ENCODE measurements at regions not wholly inside any gene's neighbourhood (a gene's known extent, or its start where the extent isn't known, plus 50 kb on each side); places are given as distances from the start of the nearest gene placed in this dataset.

- ChIA-PET CTCF (no interaction called here), POLR2A (ENCODE audit: unreplicated experiment) (no interaction called here)
- DNase-seq: no peak
- no peaks in the 10 kb centered on the region for H3K79me2 ChIP-seq (ENCODE audit: low read length)
- no peak overlapping the region for H2AFZ ChIP-seq (ENCODE audit: low read length)
- BruUV-seq (replicated peaks): no TSS peak
- H3K27ac ChIP-seq (ENCODE audit: low read length): no peak overlapping the region
- intact Hi-C loops (cut with micrococcal nuclease): no loop called here
- no peak overlapping the region for H3K9ac ChIP-seq (ENCODE audit: low read length)
- no peaks in the 10 kb centered on the region for H3K27me3 ChIP-seq (ENCODE audit: low read length)
- no peaks in the 10 kb centered on the region for H3F3A ChIP-seq (ENCODE audit: low read length, unreplicated experiment)
- ATAC-seq: no peak
- TF ChIP-seq CTCF (conservative IDR thresholded peaks at IDR 0.05; ENCODE audit: low read depth, low read length) (no peak), EZH2phosphoT487 (IDR thresholded peaks at IDR 0.05; ENCODE audit: borderline replicate concordance, low read length) (no peak), EZH2 (IDR thresholded peaks at IDR 0.05; ENCODE audit: low read length, unreplicated experiment) (no peak)
- no peak overlapping the region for H3K4me3 ChIP-seq (ENCODE audit: low read length)
- H3K36me3 ChIP-seq (ENCODE audit: low read depth, low read length): no peaks in the 10 kb centered on the region
- no peaks in the 10 kb centered on the region for H3K9me3 ChIP-seq (ENCODE audit: low read length)
- no peak overlapping the region for H3K4me2 ChIP-seq (ENCODE audit: low read length)
- no peaks in the 10 kb centered on the region for H3K4me1 ChIP-seq (ENCODE audit: insufficient read depth, low read length)
- H3K9me2 ChIP-seq (replicated peaks; ENCODE audit: low read length): 0 out of 2 replicates have a peak, but pooled peaks cover 3% of the 10 kb centered on the region
- no peaks in the 10 kb centered on the region for H4K20me1 ChIP-seq (ENCODE audit: low read length)
These were observed 1137.5 kb downstream of the NSUN3 start for GRCh38 chr3:95200384-95200783.

GRCh38 chr3:95210878-95211277 is 1148.0 kb downstream of the NSUN3 start:
- no peak overlapping the region for H3K4me3 ChIP-seq (ENCODE audit: low read length)
- ChIA-PET CTCF (no interaction called here), POLR2A (ENCODE audit: unreplicated experiment) (no interaction called here)
- no peaks in the 10 kb centered on the region for H3K27me3 ChIP-seq (ENCODE audit: low read length)
- no peaks in the 10 kb centered on the region for H3K36me3 ChIP-seq (ENCODE audit: low read depth, low read length)
- H3K9ac ChIP-seq (ENCODE audit: low read length): no peak overlapping the region
- H2AFZ ChIP-seq (ENCODE audit: low read length): no peak overlapping the region
- no peak for TF ChIP-seq CTCF (conservative IDR thresholded peaks at IDR 0.05; ENCODE audit: low read depth, low read length)
- no peak for TF ChIP-seq EZH2 (IDR thresholded peaks at IDR 0.05; ENCODE audit: low read length, unreplicated experiment)
- TF ChIP-seq EZH2phosphoT487 (IDR thresholded peaks at IDR 0.05; ENCODE audit: borderline replicate concordance, low read length): no peak
- ATAC-seq: no peak
- H3K9me2 ChIP-seq (replicated peaks; ENCODE audit: low read length): no peaks in the 10 kb centered on the region
- no peaks in the 10 kb centered on the region for H3K79me2 ChIP-seq (ENCODE audit: low read length)
- intact Hi-C loops (cut with micrococcal nuclease): no loop called here
- no peak overlapping the region for H3K27ac ChIP-seq (ENCODE audit: low read length)
- no TSS peak for BruUV-seq (replicated peaks)
- no peaks in the 10 kb centered on the region for H3K4me1 ChIP-seq (ENCODE audit: insufficient read depth, low read length)
- H3K9me3 ChIP-seq (ENCODE audit: low read length): no peaks in the 10 kb centered on the region
- H3F3A ChIP-seq (ENCODE audit: low read length, unreplicated experiment): no peaks in the 10 kb centered on the region
- no peak overlapping the region for H3K4me2 ChIP-seq (ENCODE audit: low read length)
- no peaks in the 10 kb centered on the region for H4K20me1 ChIP-seq (ENCODE audit: low read length)
- DNase-seq: no peak

- TF ChIP-seq CTCF (conservative IDR thresholded peaks at IDR 0.05; ENCODE audit: low read depth, low read length): no peak
- no peak for TF ChIP-seq EZH2phosphoT487 (IDR thresholded peaks at IDR 0.05; ENCODE audit: borderline replicate concordance, low read length)
- Histone ChIP-seq H3K9ac (ENCODE audit: low read length) (no peak overlapping the region), H3K4me3 (ENCODE audit: low read length) (no peak overlapping the region), H3K4me2 (ENCODE audit: low read length) (no peak overlapping the region), H2AFZ (ENCODE audit: low read length) (no peak overlapping the region), H3K79me2 (ENCODE audit: low read length) (no peaks in the 10 kb centered on the region), H3K9me2 (replicated peaks; ENCODE audit: low read length) (no peaks in the 10 kb centered on the region), H3K27ac (ENCODE audit: low read length) (no peak overlapping the region), H3K27me3 (ENCODE audit: low read length) (no peaks in the 10 kb centered on the region), H4K20me1 (ENCODE audit: low read length) (no peaks in the 10 kb centered on the region), H3F3A (ENCODE audit: low read length, unreplicated experiment) (no peaks in the 10 kb centered on the region), H3K4me1 (ENCODE audit: insufficient read depth, low read length) (no peaks in the 10 kb centered on the region), H3K9me3 (ENCODE audit: low read length) (no peaks in the 10 kb centered on the region), H3K36me3 (ENCODE audit: low read depth, low read length) (no peaks in the 10 kb centered on the region)
- DNase-seq (no peak), ATAC-seq (no peak)
- ChIA-PET CTCF (no interaction called here), POLR2A (ENCODE audit: unreplicated experiment) (no interaction called here)
- BruUV-seq (replicated peaks): no TSS peak
- intact Hi-C loops (cut with micrococcal nuclease): no loop called here
These were observed 1149.3 kb downstream of the NSUN3 start for GRCh38 chr3:95212117-95212516.

Measured in PC-3 (cell line).